ENCODE measurements at regions not wholly inside any gene's neighbourhood (a gene's known extent, or its start where the extent isn't known, plus 50 kb on each side); places are given as distances from the start of the nearest gene placed in this dataset.

DNA sequence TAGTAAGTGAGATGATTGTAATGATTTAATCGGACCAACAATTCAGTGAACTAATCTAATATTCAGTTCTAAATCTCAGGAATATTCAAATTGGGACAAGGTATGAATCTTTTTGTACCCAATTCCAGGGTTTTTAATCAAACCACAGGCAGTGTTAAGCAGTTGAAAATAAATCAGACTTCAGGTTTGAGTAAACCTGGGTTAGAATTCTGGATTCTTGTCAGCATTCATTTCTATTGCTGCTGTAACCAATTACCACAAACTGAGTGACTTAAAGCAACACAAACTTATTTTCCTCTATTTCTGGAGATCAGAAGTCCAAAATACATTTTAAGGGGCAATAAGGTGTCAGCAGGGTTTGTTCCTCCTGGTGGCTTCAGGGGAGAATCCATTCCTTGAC lies 208.4 kb upstream of the ZPLD1 start:
- Histone ChIP-seq H3K4me1 (replicated peaks in 1 of 2) (peaks cover 0 to 7% of the 10 kb centered on the region in 2 donors), H3K27ac (no peak overlapping the region), H3K4me3 (no peak overlapping the region)
- in situ Hi-C loops (cut with MboI; ENCODE audit: low pct_unique_long_range_greater_than_20kb in 2 of 9, low sequenced_read_pairs in 9 of 9, unreplicated experiment in 9 of 9): loop anchor here in 8 of 9 experiments (5.0 to 25.0 kb wide), 8 partner anchors 306 to 436 kb away; no protein-coding TSS in a partner anchor
- no peak for ATAC-seq (replicated peaks in 6 of 8)
- 0 to 100% (median 87%) methylated on average over 1 of the region's 1 CpG; no CpG with 5 or more reads in 2 of the 10 experiments for WGBS, 10 experiments

DNA sequence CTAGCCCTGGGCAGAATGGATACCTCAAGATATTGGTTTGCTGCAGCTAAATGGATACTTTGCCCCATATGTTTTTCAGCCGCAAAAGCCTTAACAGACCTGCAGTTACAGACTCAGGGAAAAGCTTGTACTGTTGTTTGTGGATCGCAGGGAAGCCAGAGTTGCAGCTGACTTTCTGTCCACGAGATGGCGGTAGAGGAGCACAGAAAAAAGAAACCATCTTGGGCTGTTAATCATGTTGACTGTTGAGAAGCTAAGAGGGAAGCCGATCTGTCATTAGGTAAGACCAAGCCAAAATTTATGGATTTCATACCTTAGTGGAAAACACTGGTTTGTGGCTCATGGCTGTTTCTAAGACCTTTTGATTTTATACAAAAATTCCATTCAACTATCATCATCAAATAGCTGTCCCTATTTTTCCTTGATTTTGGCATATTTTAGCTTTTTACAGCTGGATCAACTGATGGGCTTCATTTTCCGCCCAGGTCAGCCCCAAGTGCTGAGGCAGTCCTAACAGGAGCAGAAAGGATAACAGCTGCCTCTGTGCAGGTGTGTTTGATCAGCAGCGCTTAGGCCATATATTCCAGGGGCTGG lies 205.7 kb upstream of the ZPLD1 start:
- in situ Hi-C loops (cut with MboI; ENCODE audit: low pct_unique_long_range_greater_than_20kb in 2 of 9, low sequenced_read_pairs in 9 of 9, unreplicated experiment in 9 of 9): loop anchor here in 8 of 9 experiments (5.0 to 25.0 kb wide), 8 partner anchors 303 to 433 kb away; no protein-coding TSS in a partner anchor
- 0 to 50% (median 22%) methylated on average over 4 to 7 of the region's 7 CpGs for WGBS, 10 experiments
- Histone ChIP-seq H3K27ac (no peak overlapping the region), H3K4me3 (no peak overlapping the region), H3K4me1 (replicated peaks in 1 of 2) (peaks cover 0 to 11% of the 10 kb centered on the region in 2 donors)
- ATAC-seq (replicated peaks in 6 of 8): peak; percentile 61 to 84 (median 80)

DNA sequence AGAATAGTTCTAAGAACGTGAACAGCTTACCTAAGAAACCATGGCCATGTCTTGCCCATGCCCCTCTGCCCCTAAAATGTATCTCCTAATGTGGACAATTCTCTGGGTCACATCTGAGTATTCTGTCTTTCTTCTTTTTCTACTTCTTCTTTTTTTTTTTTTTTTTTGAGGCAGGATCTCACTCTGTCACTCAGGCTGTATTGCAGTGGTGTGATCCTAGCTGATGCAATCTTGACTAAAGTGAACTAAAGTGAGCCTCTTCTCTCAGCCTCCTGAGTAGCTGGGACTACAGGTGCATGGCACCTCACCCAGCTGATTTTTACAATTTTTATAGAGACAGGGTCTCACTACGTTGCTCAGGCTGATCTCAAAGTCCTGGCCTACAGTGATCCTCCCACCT lies 204.8 kb upstream of the ZPLD1 start:
- no peak overlapping the region for H3K4me3 ChIP-seq
- H3K27ac ChIP-seq: no peak overlapping the region
- WGBS, 10 experiments: 75 to 100% (median 94%) methylated on average over 1 to 2 of the region's 2 CpGs; no CpG with 5 or more reads in 1 of the 10 experiments
- ATAC-seq (replicated peaks in 6 of 8): peak in 3 of 8 experiments; percentile 25 to 81 (median 55)
- in situ Hi-C loops (cut with MboI; ENCODE audit: low pct_unique_long_range_greater_than_20kb in 2 of 9, low sequenced_read_pairs in 9 of 9, unreplicated experiment in 9 of 9): loop anchor here in 7 of 9 experiments (10.0 to 25.0 kb wide), 4 partner anchors 305 to 432 kb away; no protein-coding TSS in a partner anchor
- H3K4me1 ChIP-seq (replicated peaks in 1 of 2): peaks cover 0 to 11% of the 10 kb centered on the region in 2 donors

DNA sequence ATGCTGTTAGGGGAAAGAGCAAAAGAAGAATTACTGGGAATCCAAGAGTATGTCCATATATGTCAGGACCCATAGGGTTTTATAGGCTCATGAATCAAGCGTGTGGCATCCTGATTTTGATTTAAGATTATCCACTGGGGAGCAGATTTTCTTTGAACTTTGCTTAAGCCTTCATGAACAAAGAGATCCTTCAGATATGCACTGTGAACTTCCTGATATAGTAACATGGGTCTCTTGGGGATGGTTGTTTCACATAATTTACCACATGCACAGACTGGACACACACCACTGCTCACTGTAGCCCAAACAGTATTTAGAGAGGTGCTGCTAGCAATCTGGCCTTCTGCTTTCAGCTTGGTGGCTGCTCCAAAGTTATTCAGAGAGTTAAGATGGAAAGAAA lies 200.9 kb upstream of the ZPLD1 start:
- 50 to 100% (median 69%) methylated on average over 1 of the region's 1 CpG; no CpG with 5 or more reads in 2 of the 10 experiments for WGBS, 10 experiments
- Histone ChIP-seq H3K27ac (no peak overlapping the region), H3K4me1 (replicated peaks in 1 of 2) (peaks cover 0 to 10% of the 10 kb centered on the region in 2 donors), H3K4me3 (no peak overlapping the region)
- in situ Hi-C loops (cut with MboI; ENCODE audit: low pct_unique_long_range_greater_than_20kb in 2 of 9, low sequenced_read_pairs in 9 of 9, unreplicated experiment in 9 of 9): loop anchor here in 7 of 9 experiments (10.0 to 25.0 kb wide), 4 partner anchors 301 to 428 kb away; no protein-coding TSS in a partner anchor
- ATAC-seq (replicated peaks in 6 of 8): peak in 3 of 8 experiments; percentile 74 to 79 (median 75)

DNA sequence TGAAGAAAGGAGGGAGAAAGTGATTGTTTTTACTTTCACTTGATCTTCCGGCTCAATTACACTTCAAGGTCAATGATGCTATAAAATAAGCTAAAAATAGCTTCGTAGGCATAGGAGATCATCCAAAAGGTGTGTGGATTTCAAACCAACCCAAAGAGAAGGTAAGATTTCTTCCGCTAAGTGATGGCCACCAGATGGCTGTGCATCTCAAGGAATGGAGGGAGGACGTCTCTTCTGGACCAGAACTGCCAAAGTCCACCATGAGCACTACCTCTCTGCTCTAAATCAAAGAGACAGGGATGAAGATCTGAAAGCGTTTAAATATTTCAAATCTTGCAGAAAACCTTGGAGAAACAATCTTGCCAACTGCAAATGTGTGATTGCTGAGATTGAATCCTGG lies 199.1 kb upstream of the ZPLD1 start:
- peak in 3 of 8 experiments; percentile 45 to 60 (median 51) for ATAC-seq (replicated peaks in 6 of 8)
- 3 to 94% (median 80%) methylated on average over 1 to 5 of the region's 5 CpGs; no CpG with 5 or more reads in 1 of the 10 experiments for WGBS, 10 experiments
- Histone ChIP-seq H3K27ac (no peak overlapping the region), H3K4me1 (replicated peaks in 1 of 2) (peaks cover 0 to 4% of the 10 kb centered on the region in 2 donors), H3K4me3 (no peak overlapping the region)
- in situ Hi-C loops (cut with MboI; ENCODE audit: low pct_unique_long_range_greater_than_20kb in 2 of 9, low sequenced_read_pairs in 9 of 9, unreplicated experiment in 9 of 9): loop anchor here in 7 of 9 experiments (10.0 to 25.0 kb wide), 4 partner anchors 299 to 427 kb away; no protein-coding TSS in a partner anchor

DNA sequence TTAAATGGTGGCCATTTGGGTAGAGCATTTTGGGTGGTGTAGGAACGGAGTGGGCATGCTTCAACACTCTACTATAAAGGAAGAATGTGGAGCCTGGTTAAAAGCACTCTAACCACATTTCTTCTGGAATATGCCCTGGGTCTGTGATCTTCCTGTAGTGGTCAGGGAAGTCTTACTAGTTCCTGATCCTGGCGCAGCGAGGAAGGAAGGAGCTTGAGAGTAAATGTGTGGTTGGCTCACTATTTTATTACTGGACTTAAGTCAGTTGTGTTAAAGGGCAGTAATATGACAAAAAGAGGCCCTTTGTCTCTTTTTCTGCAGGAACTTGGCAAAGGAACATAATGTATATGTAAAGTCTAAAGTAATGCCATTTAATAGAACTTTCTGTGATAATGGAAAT lies 197.6 kb upstream of the ZPLD1 start:
- no peak overlapping the region for H3K4me3 ChIP-seq
- no peak overlapping the region for H3K27ac ChIP-seq
- 63 to 100% (median 100%) methylated on average over 1 to 3 of the region's 3 CpGs; no CpG with 5 or more reads in 1 of the 10 experiments for whole genome bisulfite sequencing, 10 experiments
- H3K4me1 ChIP-seq (replicated peaks in 1 of 2): peaks cover 0 to 4% of the 10 kb centered on the region in 2 donors
- in situ Hi-C loops (cut with MboI; ENCODE audit: low pct_unique_long_range_greater_than_20kb in 2 of 9, low sequenced_read_pairs in 9 of 9, unreplicated experiment in 9 of 9): loop anchor here in 7 of 9 experiments (10.0 to 25.0 kb wide), 4 partner anchors 298 to 425 kb away; no protein-coding TSS in a partner anchor
- no peak for ATAC-seq (replicated peaks in 6 of 8)

DNA sequence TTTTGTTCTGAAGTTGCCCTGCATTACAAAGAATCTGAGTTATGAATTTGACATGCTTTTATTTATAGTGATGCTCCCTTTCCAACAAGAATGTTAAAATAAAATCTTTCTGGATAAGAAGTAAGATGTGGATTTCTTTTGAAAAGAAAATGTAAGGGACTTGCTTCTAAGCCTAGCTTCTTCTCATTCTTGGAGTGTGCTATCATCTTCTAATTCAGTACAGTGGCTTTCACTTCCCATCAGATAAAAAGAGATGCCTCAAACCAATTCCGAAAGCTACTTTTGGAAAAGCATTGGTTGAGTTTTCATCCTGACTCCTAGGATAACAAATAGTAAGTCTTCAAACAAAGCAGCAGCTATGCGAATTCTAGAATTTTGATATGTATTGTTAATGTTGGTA lies 197.0 kb upstream of the ZPLD1 start:
- Histone ChIP-seq H3K27ac (no peak overlapping the region), H3K4me1 (replicated peaks in 1 of 2) (peaks cover 0 to 4% of the 10 kb centered on the region in 2 donors), H3K4me3 (no peak overlapping the region)
- 44 to 100% (median 75%) methylated on average over 1 to 2 of the region's 2 CpGs; no CpG with 5 or more reads in 2 of the 10 experiments for WGBS, 10 experiments
- no peak for ATAC-seq (replicated peaks in 6 of 8)
- in situ Hi-C loops (cut with MboI; ENCODE audit: low pct_unique_long_range_greater_than_20kb in 2 of 9, low sequenced_read_pairs in 9 of 9, unreplicated experiment in 9 of 9): loop anchor here in 7 of 9 experiments (10.0 to 25.0 kb wide), 4 partner anchors 297 to 426 kb away; no protein-coding TSS in a partner anchor

DNA sequence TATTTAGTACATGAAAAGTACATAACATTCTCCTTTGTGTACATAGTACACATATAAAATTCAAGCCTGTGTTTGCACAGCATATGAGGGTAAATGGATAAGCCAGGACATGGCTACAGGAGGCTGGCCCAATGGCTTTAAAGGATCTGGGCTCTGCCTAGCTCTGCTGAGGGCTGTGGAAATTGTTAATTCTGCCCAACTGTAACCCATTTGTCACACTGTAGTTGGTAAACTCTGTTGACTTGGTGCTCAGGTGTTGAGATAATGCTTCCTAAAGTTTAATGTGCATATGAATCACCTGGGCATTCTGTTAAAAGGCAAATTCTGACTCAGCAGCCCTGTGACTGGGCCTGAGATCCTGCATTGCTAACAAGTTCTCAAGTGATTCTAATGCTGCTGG lies 196.5 kb upstream of the ZPLD1 start:
- peak in 1 of 8 experiments; percentile 95 for ATAC-seq (replicated peaks in 6 of 8)
- no peak overlapping the region for H3K4me3 ChIP-seq
- in situ Hi-C loops (cut with MboI; ENCODE audit: low pct_unique_long_range_greater_than_20kb in 2 of 9, low sequenced_read_pairs in 9 of 9, unreplicated experiment in 9 of 9): loop anchor here in 7 of 9 experiments (10.0 to 25.0 kb wide), 4 partner anchors 296 to 426 kb away; no protein-coding TSS in a partner anchor
- H3K27ac ChIP-seq: no peak overlapping the region
- peaks cover 0 to 3% of the 10 kb centered on the region in 2 donors for H3K4me1 ChIP-seq (replicated peaks in 1 of 2)

DNA sequence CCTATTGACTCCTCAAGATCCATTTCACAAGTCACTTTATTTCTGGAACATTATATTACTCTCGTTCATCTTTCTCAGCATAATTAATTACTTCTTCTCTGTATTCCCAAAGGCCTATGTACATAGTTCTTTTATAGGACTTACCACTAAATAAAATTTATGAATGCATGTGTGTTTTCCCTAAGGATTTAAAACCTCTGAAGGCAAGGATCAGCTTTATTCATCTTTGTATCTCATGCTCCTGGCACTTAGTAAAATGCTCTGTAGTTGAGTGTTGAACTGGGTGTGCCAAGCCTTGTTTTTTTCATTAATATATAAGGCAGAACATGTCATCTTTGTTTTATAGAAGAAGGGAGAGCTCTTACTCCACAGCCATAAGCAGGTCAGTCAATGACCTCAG lies 194.1 kb upstream of the ZPLD1 start:
- in situ Hi-C loops (cut with MboI; ENCODE audit: low pct_unique_long_range_greater_than_20kb in 2 of 9, low sequenced_read_pairs in 9 of 9, unreplicated experiment in 9 of 9): loop anchor here in 6 of 9 experiments (25.0 kb wide), 3 partner anchors 297 to 428 kb away; no protein-coding TSS in a partner anchor
- Histone ChIP-seq H3K4me1 (replicated peaks in 1 of 2) (no peaks in the 10 kb centered on the region), H3K4me3 (no peak overlapping the region), H3K27ac (no peak overlapping the region)
- 9 to 100% (median 50%) methylated on average over 1 of the region's 1 CpG; no CpG with 5 or more reads in 1 of the 10 experiments for WGBS, 10 experiments
- ATAC-seq (replicated peaks in 6 of 8): peak in 1 of 8 experiments; percentile 36

DNA sequence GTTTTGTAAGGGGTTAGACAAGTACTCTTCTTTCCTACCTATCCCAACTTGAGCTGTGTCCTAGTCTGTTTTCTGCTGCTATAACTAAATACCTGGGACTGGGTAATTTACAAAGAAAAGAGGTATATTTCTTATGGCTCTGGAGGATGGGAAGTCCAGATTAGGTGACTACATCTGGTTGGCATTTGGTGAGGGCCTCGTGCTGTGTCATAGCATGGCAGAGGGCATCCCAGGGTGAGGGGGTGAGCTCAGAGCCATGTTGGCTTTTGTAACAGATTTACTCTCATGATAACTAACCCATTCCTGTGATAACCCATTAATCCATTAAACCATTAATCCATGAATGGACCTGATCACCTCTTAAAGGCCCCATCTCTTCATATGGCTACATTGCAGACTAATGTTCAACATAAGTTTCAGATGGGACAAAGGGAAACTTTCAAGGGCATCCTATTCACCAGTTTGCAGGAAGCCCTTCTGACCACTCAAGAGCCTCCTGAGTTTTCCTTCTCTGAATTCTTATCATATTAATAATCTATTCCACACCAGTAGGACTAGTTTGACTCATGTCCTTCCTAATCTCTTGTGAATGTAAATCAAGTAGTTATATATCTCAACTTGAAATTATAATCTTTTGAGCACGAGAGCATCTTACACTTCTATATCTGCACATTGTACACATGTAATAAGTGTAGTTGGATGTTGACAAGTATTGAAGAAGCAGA lies 185.7 kb upstream of the ZPLD1 start:
- no peaks in the 10 kb centered on the region for H3K4me1 ChIP-seq (replicated peaks in 1 of 2)
- no peak for ATAC-seq (replicated peaks in 6 of 8)
- WGBS, 10 experiments: 36 to 100% (median 71%) methylated on average over 1 to 2 of the region's 2 CpGs; no CpG with 5 or more reads in 1 of the 10 experiments
- H3K27ac ChIP-seq: no peak overlapping the region
- in situ Hi-C loops (cut with MboI; ENCODE audit: low pct_unique_long_range_greater_than_20kb in 2 of 9, low sequenced_read_pairs in 9 of 9, unreplicated experiment in 9 of 9): loop anchor here in 6 of 9 experiments (25.0 kb wide), 3 partner anchors 288 to 437 kb away; no protein-coding TSS in a partner anchor
- H3K4me3 ChIP-seq: no peak overlapping the region

DNA sequence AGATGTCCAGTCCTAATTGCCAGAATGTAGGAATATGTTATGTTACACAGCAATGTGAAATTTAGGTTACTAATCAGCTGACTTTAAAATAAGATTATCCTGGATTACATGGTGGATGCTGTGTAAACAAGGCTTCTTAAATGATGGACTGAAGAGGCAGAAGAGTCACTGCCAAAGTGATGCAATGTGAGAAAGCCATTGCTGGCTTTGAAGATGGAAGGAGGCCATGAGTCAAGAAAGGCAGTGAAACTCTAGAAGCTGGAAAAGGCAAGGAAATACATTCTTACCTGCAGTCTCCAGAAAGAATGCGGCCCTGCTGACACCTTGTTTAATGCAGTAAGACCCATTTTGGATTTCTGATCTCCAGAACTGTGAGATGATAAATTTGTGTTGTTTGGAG lies 179.1 kb upstream of the ZPLD1 start:
- 17 to 100% (median 100%) methylated on average over 1 of the region's 1 CpG; no CpG with 5 or more reads in 3 of the 10 experiments for WGBS, 10 experiments
- in situ Hi-C loops (cut with MboI; ENCODE audit: low pct_unique_long_range_greater_than_20kb in 2 of 9, low sequenced_read_pairs in 9 of 9, unreplicated experiment in 9 of 9): no loop called here
- Histone ChIP-seq H3K4me1 (replicated peaks in 1 of 2) (no peaks in the 10 kb centered on the region), H3K4me3 (no peak overlapping the region), H3K27ac (no peak overlapping the region)
- ATAC-seq (replicated peaks in 6 of 8): no peak

DNA sequence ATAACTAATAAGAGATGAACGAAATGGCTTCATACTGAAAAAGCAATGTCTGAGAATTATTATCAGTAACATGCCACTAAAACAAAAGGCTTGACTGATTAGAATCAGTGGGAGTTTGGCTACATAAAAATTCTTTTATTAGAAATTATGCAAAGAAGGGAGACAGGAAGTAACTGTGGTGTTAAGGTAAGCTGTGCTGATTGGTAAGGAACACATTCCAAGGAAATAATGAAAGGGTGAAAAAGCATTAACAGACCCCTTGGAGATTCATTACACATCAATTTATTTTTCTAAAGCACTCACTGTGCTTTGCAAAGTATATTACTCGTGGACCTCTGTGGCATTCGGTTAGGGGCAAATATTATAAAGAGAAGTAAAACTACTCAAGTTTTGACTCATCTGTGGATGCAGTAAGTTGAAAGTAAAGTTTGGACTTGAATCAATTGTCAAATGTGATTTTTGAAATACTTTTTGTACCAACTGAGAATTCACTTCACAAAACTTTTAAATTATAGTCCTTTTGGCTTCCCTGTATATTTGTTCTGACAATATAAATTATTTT lies 176.1 kb upstream of the ZPLD1 start:
- ATAC-seq (replicated peaks in 6 of 8): no peak
- Histone ChIP-seq H3K4me1 (replicated peaks in 1 of 2) (no peaks in the 10 kb centered on the region), H3K4me3 (no peak overlapping the region), H3K27ac (no peak overlapping the region)
- 38 to 100% (median 67%) methylated on average over 1 to 3 of the region's 3 CpGs for WGBS, 10 experiments
- in situ Hi-C loops (cut with MboI; ENCODE audit: low pct_unique_long_range_greater_than_20kb in 2 of 9, low sequenced_read_pairs in 9 of 9, unreplicated experiment in 9 of 9): no loop called here

Measured in motor neuron (in vitro differentiated cells).